ENCODE measurements at regions not wholly inside any gene's neighbourhood (a gene's known extent, or its start where the extent isn't known, plus 50 kb on each side); places are given as distances from the start of the nearest gene placed in this dataset.
A peak's percentile ranks its signal among the peaks of the same experiment; 100 is the strongest.
"Not testable (repeated sequence)": the region's sequence is repeated elsewhere in the genome, so short reads cannot be mapped to it uniquely, and the experiment has no call there.

DNA sequence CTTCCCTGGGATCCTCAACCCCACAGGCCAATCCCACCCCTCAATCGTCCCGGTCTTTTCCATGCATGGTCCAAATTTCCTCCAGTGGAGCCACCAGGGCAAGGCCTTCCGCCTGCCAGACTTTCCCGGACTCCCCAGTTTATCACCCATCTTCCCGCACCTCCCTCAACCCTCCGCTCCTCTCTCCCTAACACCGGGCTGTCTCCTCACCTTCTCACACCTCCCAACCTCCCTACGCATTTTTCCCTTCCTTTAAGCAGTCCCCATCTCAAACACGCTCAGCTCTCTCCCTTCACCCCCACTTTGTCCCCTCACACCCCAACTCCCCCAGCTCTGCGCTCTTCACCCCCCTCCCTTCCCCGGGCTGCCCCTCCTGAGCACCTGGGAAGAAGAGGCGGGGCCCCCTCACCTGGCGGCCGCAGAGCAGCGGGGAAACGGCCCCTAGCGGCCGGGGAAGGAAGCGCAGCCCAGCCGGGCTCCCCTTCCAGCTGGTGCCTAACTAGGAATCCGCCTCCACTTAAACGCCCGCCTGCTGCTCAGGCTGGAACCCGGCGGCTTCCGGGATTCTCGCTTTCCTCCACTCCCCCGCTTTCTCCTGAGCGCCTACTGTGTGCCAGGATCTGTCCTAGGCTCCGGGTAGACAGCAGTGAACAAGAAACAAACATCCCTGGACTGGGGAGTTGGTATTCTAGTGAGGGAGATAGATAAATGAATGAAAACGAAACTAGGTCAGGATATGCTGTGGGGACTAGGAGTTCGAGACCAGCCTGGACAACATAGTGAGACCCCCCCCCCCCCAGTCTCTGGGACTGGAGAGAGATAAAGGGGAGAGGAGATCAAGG is 126.7 kb downstream of the CRLF3 start:
- CTCF ChIA-PET, result interaction anchor here (0.8 kb wide), 1 partner anchor 19 kb away, joined by 3 read pairs; no protein-coding TSS in a partner anchor
- H3K79me2 ChIP-seq (ENCODE audit: insufficient read depth, low read length); BruUV-seq (replicated peaks); H3K9me3 ChIP-seq (ENCODE audit: control insufficient read depth in 1 of 2, insufficient read depth in 1 of 2, low read depth in 1 of 2, low read length in 2 of 2); intact Hi-C loops (cut with micrococcal nuclease); POLR2A ChIA-PET; H4K20me1 ChIP-seq (ENCODE audit: insufficient read depth); H2AFZ ChIP-seq (ENCODE audit: low read depth, low read length, poor library complexity, severe bottlenecking); H3K9me2 ChIP-seq (ENCODE audit: insufficient read depth); H3K27ac ChIP-seq (ENCODE audit: low read depth, low read length); H3K36me3 ChIP-seq (ENCODE audit: control insufficient read depth in 1 of 2, insufficient read depth in 2 of 2, low read length in 2 of 2); H3K27me3 ChIP-seq (ENCODE audit: insufficient read depth, low read length): not testable (repeated sequence)
- peak overlapping the region; percentile 65 for H3K4me2 ChIP-seq (ENCODE audit: low read length)
- peak overlapping the region; percentile 29 for H3K9ac ChIP-seq (ENCODE audit: low read length)
- TF ChIP-seq, protein P1, sequence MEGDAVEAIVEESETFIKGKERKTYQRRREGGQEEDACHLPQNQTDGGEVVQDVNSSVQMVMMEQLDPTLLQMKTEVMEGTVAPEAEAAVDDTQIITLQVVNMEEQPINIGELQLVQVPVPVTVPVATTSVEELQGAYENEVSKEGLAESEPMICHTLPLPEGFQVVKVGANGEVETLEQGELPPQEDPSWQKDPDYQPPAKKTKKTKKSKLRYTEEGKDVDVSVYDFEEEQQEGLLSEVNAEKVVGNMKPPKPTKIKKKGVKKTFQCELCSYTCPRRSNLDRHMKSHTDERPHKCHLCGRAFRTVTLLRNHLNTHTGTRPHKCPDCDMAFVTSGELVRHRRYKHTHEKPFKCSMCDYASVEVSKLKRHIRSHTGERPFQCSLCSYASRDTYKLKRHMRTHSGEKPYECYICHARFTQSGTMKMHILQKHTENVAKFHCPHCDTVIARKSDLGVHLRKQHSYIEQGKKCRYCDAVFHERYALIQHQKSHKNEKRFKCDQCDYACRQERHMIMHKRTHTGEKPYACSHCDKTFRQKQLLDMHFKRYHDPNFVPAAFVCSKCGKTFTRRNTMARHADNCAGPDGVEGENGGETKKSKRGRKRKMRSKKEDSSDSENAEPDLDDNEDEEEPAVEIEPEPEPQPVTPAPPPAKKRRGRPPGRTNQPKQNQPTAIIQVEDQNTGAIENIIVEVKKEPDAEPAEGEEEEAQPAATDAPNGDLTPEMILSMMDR (IDR thresholded peaks at IDR 0.05 in 2 of 3, conservative IDR thresholded peaks at IDR 0.05 in 1 of 3; ENCODE audit: borderline replicate concordance in 1 of 3, insufficient read depth in 1 of 3, low read depth in 2 of 3, low read length in 2 of 3), result peak; percentile 72 to 85 (median 78)
- TF ChIP-seq EGR1 (IDR thresholded peaks at IDR 0.05; ENCODE audit: low read depth) (peak; percentile 78), ELF1 (IDR thresholded peaks at IDR 0.05; ENCODE audit: borderline replicate concordance, low read depth) (peak; percentile 56), CBX3 (IDR thresholded peaks at IDR 0.05; ENCODE audit: low read depth) (0 out of 2 replicates have a peak, but pooled peaks have one; percentile 62), RAD21 (IDR thresholded peaks at IDR 0.05; ENCODE audit: low read depth) (peak; percentile 76)
- peak overlapping the region; percentile 42 to 50 for H3K4me3 ChIP-seq (replicated peaks in 1 of 2; ENCODE audit: low read depth in 1 of 2, low read length in 2 of 2)
- H3K4me1 ChIP-seq (ENCODE audit: control insufficient read depth in 1 of 2, insufficient read depth in 2 of 2, low read length in 2 of 2), result peaks cover 3 to 13% of the 10 kb centered on the region in 2 experiments; a peak in 3 of 4 replicates
- RAD21 ChIA-PET (ENCODE audit: low non-redundant PET in 1 of 2, low total read pairs in 2 of 2, uncharacterized antibody in 2 of 2, unreplicated experiment in 2 of 2), result interaction anchor here in 1 of 2 experiments (0.7 kb wide), 1 partner anchor 97 kb away, joined by 3 read pairs; no protein-coding TSS in a partner anchor
- DNase-seq (ENCODE audit: low read depth, low spot score), result peak; percentile 48
- ATAC-seq, result peak; percentile 94

DNA sequence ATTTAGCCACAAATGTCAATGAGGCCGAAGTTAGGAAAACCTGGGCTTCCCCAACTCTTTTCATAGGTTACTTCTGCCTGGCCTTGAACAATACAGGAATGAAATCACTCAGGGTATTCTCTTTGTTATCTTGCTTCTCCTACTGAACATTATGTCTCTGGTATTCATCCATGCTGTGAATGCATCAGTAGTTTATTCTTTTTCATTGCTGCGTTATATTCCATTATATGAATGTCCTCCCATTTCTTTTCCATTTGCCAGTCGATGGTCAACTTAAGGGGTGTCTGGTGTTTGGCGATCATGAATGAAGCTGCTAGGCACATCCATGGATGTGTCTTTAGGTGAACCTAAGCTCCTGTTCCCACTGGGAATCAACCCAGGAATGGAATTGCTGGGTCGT is 128.3 kb downstream of the CRLF3 start:
- Histone ChIP-seq H3K4me3 (replicated peaks in 1 of 2; ENCODE audit: low read depth in 1 of 2, low read length in 2 of 2) (no peak overlapping the region), H3K9me3 (ENCODE audit: control insufficient read depth in 1 of 2, insufficient read depth in 1 of 2, low read depth in 1 of 2, low read length in 2 of 2) (no peaks in the 10 kb centered on the region), H3K79me2 (ENCODE audit: insufficient read depth, low read length) (no peaks in the 10 kb centered on the region), H3K4me1 (ENCODE audit: control insufficient read depth in 1 of 2, insufficient read depth in 2 of 2, low read length in 2 of 2) (peaks cover 3 to 13% of the 10 kb centered on the region in 2 experiments; a peak in 3 of 4 replicates), H4K20me1 (ENCODE audit: insufficient read depth) (no peaks in the 10 kb centered on the region), H3K4me2 (ENCODE audit: low read length) (no peak overlapping the region), H3K36me3 (ENCODE audit: control insufficient read depth in 1 of 2, insufficient read depth in 2 of 2, low read length in 2 of 2) (no peaks in the 10 kb centered on the region), H2AFZ (ENCODE audit: low read depth, low read length, poor library complexity, severe bottlenecking) (no peak overlapping the region), H3K27ac (ENCODE audit: low read depth, low read length) (no peak overlapping the region), H3K9ac (ENCODE audit: low read length) (no peak overlapping the region), H3K9me2 (ENCODE audit: insufficient read depth) (no peaks in the 10 kb centered on the region), H3K27me3 (ENCODE audit: insufficient read depth, low read length) (no peaks in the 10 kb centered on the region)
- intact Hi-C loops (cut with micrococcal nuclease), result no loop called here
- TF ChIP-seq TCF7L2 (IDR thresholded peaks at IDR 0.05; ENCODE audit: borderline replicate concordance, extremely low read depth, insufficient read depth, insufficient read length), result no peak
- no peak for TF ChIP-seq YY1 (IDR thresholded peaks at IDR 0.05; ENCODE audit: extremely low read depth, insufficient replicate concordance, low read depth, low read length)
- no peak for TF ChIP-seq EGR1 (IDR thresholded peaks at IDR 0.05; ENCODE audit: low read depth)
- TF ChIP-seq, protein P2, sequence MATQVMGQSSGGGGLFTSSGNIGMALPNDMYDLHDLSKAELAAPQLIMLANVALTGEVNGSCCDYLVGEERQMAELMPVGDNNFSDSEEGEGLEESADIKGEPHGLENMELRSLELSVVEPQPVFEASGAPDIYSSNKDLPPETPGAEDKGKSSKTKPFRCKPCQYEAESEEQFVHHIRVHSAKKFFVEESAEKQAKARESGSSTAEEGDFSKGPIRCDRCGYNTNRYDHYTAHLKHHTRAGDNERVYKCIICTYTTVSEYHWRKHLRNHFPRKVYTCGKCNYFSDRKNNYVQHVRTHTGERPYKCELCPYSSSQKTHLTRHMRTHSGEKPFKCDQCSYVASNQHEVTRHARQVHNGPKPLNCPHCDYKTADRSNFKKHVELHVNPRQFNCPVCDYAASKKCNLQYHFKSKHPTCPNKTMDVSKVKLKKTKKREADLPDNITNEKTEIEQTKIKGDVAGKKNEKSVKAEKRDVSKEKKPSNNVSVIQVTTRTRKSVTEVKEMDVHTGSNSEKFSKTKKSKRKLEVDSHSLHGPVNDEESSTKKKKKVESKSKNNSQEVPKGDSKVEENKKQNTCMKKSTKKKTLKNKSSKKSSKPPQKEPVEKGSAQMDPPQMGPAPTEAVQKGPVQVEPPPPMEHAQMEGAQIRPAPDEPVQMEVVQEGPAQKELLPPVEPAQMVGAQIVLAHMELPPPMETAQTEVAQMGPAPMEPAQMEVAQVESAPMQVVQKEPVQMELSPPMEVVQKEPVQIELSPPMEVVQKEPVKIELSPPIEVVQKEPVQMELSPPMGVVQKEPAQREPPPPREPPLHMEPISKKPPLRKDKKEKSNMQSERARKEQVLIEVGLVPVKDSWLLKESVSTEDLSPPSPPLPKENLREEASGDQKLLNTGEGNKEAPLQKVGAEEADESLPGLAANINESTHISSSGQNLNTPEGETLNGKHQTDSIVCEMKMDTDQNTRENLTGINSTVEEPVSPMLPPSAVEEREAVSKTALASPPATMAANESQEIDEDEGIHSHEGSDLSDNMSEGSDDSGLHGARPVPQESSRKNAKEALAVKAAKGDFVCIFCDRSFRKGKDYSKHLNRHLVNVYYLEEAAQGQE (IDR thresholded peaks at IDR 0.05; ENCODE audit: low read depth), result no peak
- TF ChIP-seq, protein P3, sequence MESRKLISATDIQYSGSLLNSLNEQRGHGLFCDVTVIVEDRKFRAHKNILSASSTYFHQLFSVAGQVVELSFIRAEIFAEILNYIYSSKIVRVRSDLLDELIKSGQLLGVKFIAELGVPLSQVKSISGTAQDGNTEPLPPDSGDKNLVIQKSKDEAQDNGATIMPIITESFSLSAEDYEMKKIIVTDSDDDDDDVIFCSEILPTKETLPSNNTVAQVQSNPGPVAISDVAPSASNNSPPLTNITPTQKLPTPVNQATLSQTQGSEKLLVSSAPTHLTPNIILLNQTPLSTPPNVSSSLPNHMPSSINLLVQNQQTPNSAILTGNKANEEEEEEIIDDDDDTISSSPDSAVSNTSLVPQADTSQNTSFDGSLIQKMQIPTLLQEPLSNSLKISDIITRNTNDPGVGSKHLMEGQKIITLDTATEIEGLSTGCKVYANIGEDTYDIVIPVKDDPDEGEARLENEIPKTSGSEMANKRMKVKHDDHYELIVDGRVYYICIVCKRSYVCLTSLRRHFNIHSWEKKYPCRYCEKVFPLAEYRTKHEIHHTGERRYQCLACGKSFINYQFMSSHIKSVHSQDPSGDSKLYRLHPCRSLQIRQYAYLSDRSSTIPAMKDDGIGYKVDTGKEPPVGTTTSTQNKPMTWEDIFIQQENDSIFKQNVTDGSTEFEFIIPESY (IDR thresholded peaks at IDR 0.05; ENCODE audit: extremely low read depth, insufficient replicate concordance, low read length), result no peak
- RAD21 ChIA-PET (ENCODE audit: low non-redundant PET in 1 of 2, low total read pairs in 2 of 2, uncharacterized antibody in 2 of 2, unreplicated experiment in 2 of 2), result no interaction called here
- DNase-seq (ENCODE audit: low read depth, low spot score), result no peak
- no TSS peak for BruUV-seq (replicated peaks)
- CTCF ChIA-PET, result no interaction called here
- POLR2A ChIA-PET, result no interaction called here
- ATAC-seq, result no peak

Measured in HCT116 (cell line).